PFSK-1 (cell line): ENCODE measurements at regions not wholly inside any gene's neighbourhood (a gene's known extent, or its start where the extent isn't known, plus 50 kb on each side); places are given as distances from the start of the nearest gene placed in this dataset.

Source experiments
- FOXP2 ChIP-seq: optimal IDR thresholded peaks from 2 replicates; pipeline ENCODE3; 2011; ENCODE audit warnings: borderline replicate concordance, control low read depth, inconsistent platforms; ENCODE audit not compliant: insufficient read depth; ENCODE audit errors: extremely low read length, extremely low read depth
- POLR2AphosphoS5 ChIP-seq: IDR thresholded peaks from 2 replicates; pipeline ENCODE4 v1.6.1; 2012; ENCODE audit warnings: low read depth, mild to moderate bottlenecking, control low read depth, low read length, moderate library complexity
- SIN3A ChIP-seq: IDR thresholded peaks from 2 replicates; pipeline ENCODE4 v1.6.1; 2012; ENCODE audit warnings: mild to moderate bottlenecking, low read length, moderate library complexity, borderline replicate concordance; ENCODE audit not compliant: insufficient read depth
- TAF1 ChIP-seq: IDR thresholded peaks from 2 replicates; pipeline ENCODE4 v1.6.1; 2012; ENCODE audit warnings: low read length, control low read depth, borderline replicate concordance; ENCODE audit not compliant: insufficient read depth
- TF ChIP-seq, protein P1 (sequence below), 2 experiments: IDR thresholded peaks; 2 replicates each; pipeline versions ENCODE4 v1.6.1 to v1.8.0; 2011 to 2012; ENCODE audit warnings: low read depth in 2 of 2, low read length in 2 of 2, control low read depth in 1 of 2, inconsistent platforms in 1 of 2, mild to moderate bottlenecking in 1 of 2, moderate library complexity in 1 of 2; ENCODE audit not compliant: insufficient read depth in 1 of 2

DNA sequence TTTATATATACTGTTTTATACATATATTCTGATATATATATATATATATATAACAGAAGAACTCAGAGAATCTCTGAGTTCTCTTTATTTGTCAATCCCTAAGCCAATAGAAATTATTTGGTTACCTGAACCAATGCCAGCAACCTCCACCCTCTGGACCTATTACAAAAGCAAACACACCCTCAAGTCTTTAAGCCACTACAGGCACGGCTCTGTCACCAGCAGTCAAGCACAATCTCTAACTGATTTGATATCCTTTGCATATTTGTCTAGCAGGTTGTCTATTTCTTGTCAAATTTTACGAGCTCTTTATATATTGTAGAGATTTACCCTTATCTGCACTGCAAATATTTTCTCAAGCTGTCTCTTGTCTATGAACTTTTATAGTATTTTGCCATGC lies 66.6 kb upstream of the TOPAZ1 start:
- TF ChIP-seq POLR2AphosphoS5 (no peak), TAF1 (no peak), SIN3A (no peak), FOXP2 (no peak)
- TF ChIP-seq, protein P1, sequence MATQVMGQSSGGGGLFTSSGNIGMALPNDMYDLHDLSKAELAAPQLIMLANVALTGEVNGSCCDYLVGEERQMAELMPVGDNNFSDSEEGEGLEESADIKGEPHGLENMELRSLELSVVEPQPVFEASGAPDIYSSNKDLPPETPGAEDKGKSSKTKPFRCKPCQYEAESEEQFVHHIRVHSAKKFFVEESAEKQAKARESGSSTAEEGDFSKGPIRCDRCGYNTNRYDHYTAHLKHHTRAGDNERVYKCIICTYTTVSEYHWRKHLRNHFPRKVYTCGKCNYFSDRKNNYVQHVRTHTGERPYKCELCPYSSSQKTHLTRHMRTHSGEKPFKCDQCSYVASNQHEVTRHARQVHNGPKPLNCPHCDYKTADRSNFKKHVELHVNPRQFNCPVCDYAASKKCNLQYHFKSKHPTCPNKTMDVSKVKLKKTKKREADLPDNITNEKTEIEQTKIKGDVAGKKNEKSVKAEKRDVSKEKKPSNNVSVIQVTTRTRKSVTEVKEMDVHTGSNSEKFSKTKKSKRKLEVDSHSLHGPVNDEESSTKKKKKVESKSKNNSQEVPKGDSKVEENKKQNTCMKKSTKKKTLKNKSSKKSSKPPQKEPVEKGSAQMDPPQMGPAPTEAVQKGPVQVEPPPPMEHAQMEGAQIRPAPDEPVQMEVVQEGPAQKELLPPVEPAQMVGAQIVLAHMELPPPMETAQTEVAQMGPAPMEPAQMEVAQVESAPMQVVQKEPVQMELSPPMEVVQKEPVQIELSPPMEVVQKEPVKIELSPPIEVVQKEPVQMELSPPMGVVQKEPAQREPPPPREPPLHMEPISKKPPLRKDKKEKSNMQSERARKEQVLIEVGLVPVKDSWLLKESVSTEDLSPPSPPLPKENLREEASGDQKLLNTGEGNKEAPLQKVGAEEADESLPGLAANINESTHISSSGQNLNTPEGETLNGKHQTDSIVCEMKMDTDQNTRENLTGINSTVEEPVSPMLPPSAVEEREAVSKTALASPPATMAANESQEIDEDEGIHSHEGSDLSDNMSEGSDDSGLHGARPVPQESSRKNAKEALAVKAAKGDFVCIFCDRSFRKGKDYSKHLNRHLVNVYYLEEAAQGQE (IDR thresholded peaks at IDR 0.05; ENCODE audit: insufficient read depth in 1 of 2, low read depth in 2 of 2, low read length in 2 of 2) = no peak
